Heart right ventricle (tissue), 16 donors: ENCODE measurements at regions not wholly inside any gene's neighbourhood (a gene's known extent, or its start where the extent isn't known, plus 50 kb on each side); places are given as distances from the start of the nearest gene placed in this dataset.

Experiments used
- ATAC-seq, 8 donors: fragments of 200-7000 bp; cut with Tn5 transposase; one replicate each; pipeline ENCODE4 v1.9.1; 2020; ENCODE audit warnings: mild to moderate bottlenecking in 8 of 8, moderate library complexity in 8 of 8, moderate number of reproducible peaks in 1 of 8
- DNase-seq, 2 donors: peaks; one replicate each; pipeline ENCODE4 v3.0.0-alpha.2; 2020
- H3K27ac ChIP-seq, 10 donors: fragments of 200-600 bp; sonication (generic) in 2 of 10; one replicate each; pipeline versions ENCODE4 v1.5.0 to v1.8.0; 2020 to 2022; ENCODE audit warnings: mild to moderate bottlenecking in 3 of 10
- H3K27me3 ChIP-seq, 7 donors: fragments of 200-600 bp; one replicate each; pipeline ENCODE4 v1.8.0; 2021 to 2022; ENCODE audit warnings: mild to moderate bottlenecking in 2 of 7
- H3K36me3 ChIP-seq, 9 donors: fragments of 200-600 bp; sonication (generic) in 1 of 9; one replicate each; pipeline versions ENCODE4 v1.5.0 to v1.8.0; 2020 to 2022; ENCODE audit warnings: mild to moderate bottlenecking in 2 of 9
- H3K4me1 ChIP-seq, 9 donors: fragments of 200-600 bp; sonication (generic) in 1 of 9; one replicate each; pipeline versions ENCODE4 v1.5.0 to v1.8.0; 2020 to 2022; ENCODE audit warnings: mild to moderate bottlenecking in 4 of 9
- H3K4me3 ChIP-seq, 10 donors: fragments of 200-600 bp; sonication (generic) in 2 of 10; one replicate each; pipeline versions ENCODE4 v1.5.0 to v1.8.0; 2020 to 2022; ENCODE audit warnings: mild to moderate bottlenecking in 7 of 10, moderate library complexity in 2 of 10
- H3K9me3 ChIP-seq, 11 donors: fragments of 200-600 bp in 10 of 11; sonication (generic) in 2 of 11; one replicate each; pipeline versions ENCODE4 v1.5.0 to v1.8.0; 2013 to 2022; ENCODE audit warnings: mild to moderate bottlenecking in 2 of 11, control low read depth in 1 of 11, moderate library complexity in 1 of 11
- CTCF ChIP-seq, 9 donors: fragments of 200-600 bp; sonication (generic) in 2 of 9; IDR thresholded peaks; one replicate each; pipeline versions ENCODE4 v1.5.0 to v1.8.0; 2021 to 2022; ENCODE audit warnings: antibody characterized with exemption in 9 of 9, mild to moderate bottlenecking in 5 of 9, moderate library complexity in 1 of 9
- WGBS, 2 donors: extraction: QIAGEN DNeasy Blood & Tissue Kit; methylation state at CpG; one replicate each; pipeline ENCODE4 v1.1.7; 2013; ENCODE audit warnings: inconsistent platforms in 1 of 2; 5-methylcytosine and 5-hydroxymethylcytosine counted together
- intact Hi-C, 10 donors: fragments of 100-400 bp; cut with DNase I; formaldehyde crosslinking; loops; one replicate each; pipeline versions ENCODE4 v1.11.1 to v1.14.2; 2022
- donor health status: Arrhythmogenic right ventricular cardiomyopathy.
- donor health status: ischemic (EF 13 %, LVEDD 7.1; RV severe dilation, severe dysfunction).
- donor health status: healthy with polysubstance abuse.
- donor health status: DM: no; HTN: yes; CAD: no.
- donor health status: DM: no; HTN: no; CAD: no.
- donor health status: ischemic (EF 25% LVEDD 6.9; RV normal size, moderate dysfunction).
- donor health status: ischemic (EF 25% LVEDD 5.7; RV mildly dilated, moderate dysfunction).
- donor health status: healthy.
- donor health status: DM: yes; HTN: yes; CAD: no.
- donor health status: Ischemic cardiomyopathy.
- donor health status: ischemic (EF 35%, LVEDD 5.7; RV mildly dilated, moderate dysfunction).
- donor health status: nonischemic (EF 11% LVEDD 7.7; RV severe dilation, severe dysfunction).
- donor health status: DM: yes; HTN: yes; CAD: no.
- donor health status: PGD.
- donor health status: ischemic (EF 29% LVEDD 5.4; RV normal size, mild dysfunction).
- donor health status: nonischemic (EF 23%, LVEDD 6.1; RV moderate dilation, normal function).

- no peak overlapping the region for H3K27ac ChIP-seq
- intact Hi-C loops = no loop called here
- no peak overlapping the region for H3K4me3 ChIP-seq
- 42 to 48% methylated on average over 3 of the region's 3 CpGs for WGBS, 2 donors
- DNase-seq (no peak), ATAC-seq (no peak)
- no peaks in the 10 kb centered on the region for H3K27me3 ChIP-seq
- TF ChIP-seq CTCF (IDR thresholded peaks at IDR 0.05) = no peak
- no peaks in the 10 kb centered on the region for H3K4me1 ChIP-seq
- H3K9me3 ChIP-seq = peaks cover 0 to 19% (median 0%) of the 10 kb centered on the region in 11 donors
- no peaks in the 10 kb centered on the region for H3K36me3 ChIP-seq
Observed at GRCh38 chr6:91366781-91367180, 779.9 kb upstream of the MAP3K7 start.

GRCh38 chr6:91358986-91359385, 772.1 kb upstream of the MAP3K7 start:
- no peak for TF ChIP-seq CTCF (IDR thresholded peaks at IDR 0.05)
- no peak overlapping the region for H3K27ac ChIP-seq
- no peaks in the 10 kb centered on the region for H3K27me3 ChIP-seq
- intact Hi-C loops = no loop called here
- H3K4me1 ChIP-seq = no peaks in the 10 kb centered on the region
- no peaks in the 10 kb centered on the region for H3K36me3 ChIP-seq
- H3K4me3 ChIP-seq = no peak overlapping the region
- no peaks in the 10 kb centered on the region for H3K9me3 ChIP-seq
- ATAC-seq (no peak), DNase-seq (no peak)

GRCh38 chr6:91352878-91353277, 766.0 kb upstream of the MAP3K7 start:
- no peaks in the 10 kb centered on the region for H3K36me3 ChIP-seq
- WGBS, 2 donors = 63 to 64% methylated on average over 4 of the region's 4 CpGs
- ATAC-seq = no peak
- H3K4me3 ChIP-seq = no peak overlapping the region
- intact Hi-C loops = no loop called here
- H3K4me1 ChIP-seq = no peaks in the 10 kb centered on the region
- no peaks in the 10 kb centered on the region for H3K9me3 ChIP-seq
- H3K27me3 ChIP-seq = no peaks in the 10 kb centered on the region
- TF ChIP-seq CTCF (IDR thresholded peaks at IDR 0.05) = no peak
- no peak for DNase-seq
- no peak overlapping the region for H3K27ac ChIP-seq

- intact Hi-C loops = no loop called here
- no peaks in the 10 kb centered on the region for H3K9me3 ChIP-seq
- no peaks in the 10 kb centered on the region for H3K36me3 ChIP-seq
- ATAC-seq (no peak), DNase-seq (no peak)
- no peaks in the 10 kb centered on the region for H3K4me1 ChIP-seq
- H3K27me3 ChIP-seq = no peaks in the 10 kb centered on the region
- H3K27ac ChIP-seq = no peak overlapping the region
- no peak for TF ChIP-seq CTCF (IDR thresholded peaks at IDR 0.05)
- 94 to 96% methylated on average over 3 of the region's 3 CpGs for WGBS, 2 donors
- no peak overlapping the region for H3K4me3 ChIP-seq
Observed at GRCh38 chr6:91352321-91352720, 765.4 kb upstream of the MAP3K7 start.
